Esophagus muscularis mucosa (tissue), 4 donors: ENCODE measurements at regions not wholly inside any gene's neighbourhood (a gene's known extent, or its start where the extent isn't known, plus 50 kb on each side); places are given as distances from the start of the nearest gene placed in this dataset.

Source experiments
- DNase-seq: peaks from one replicate; pipeline ENCODE4 v3.0.0-alpha.2; 2017; ENCODE audit errors: extremely low spot score
- H3K27ac ChIP-seq, 4 donors: fragments of 200-600 bp; sonication (generic); replicated peaks in 1 of 4; 1 replicate in 3 of 4; 2 replicates in 1 of 4; pipeline ENCODE4 v1.5.1; 2016 to 2019; ENCODE audit warnings: mild to moderate bottlenecking in 1 of 4
- H3K27me3 ChIP-seq, 4 donors: fragments of 200-600 bp; sonication (generic); one replicate each; pipeline versions ENCODE4 v1.5.1 to v1.6.0; 2016 to 2019
- H3K36me3 ChIP-seq, 4 donors: fragments of 200-600 bp; sonication (generic); one replicate each; pipeline ENCODE4 v1.5.1; 2016 to 2019
- H3K4me1 ChIP-seq, 4 donors: fragments of 200-600 bp; sonication (generic); one replicate each; pipeline ENCODE4 v1.5.1; 2016 to 2019
- H3K4me3 ChIP-seq, 4 donors: fragments of 200-600 bp; sonication (generic); 1 replicate in 2 of 4; 2 replicates in 2 of 4; pipeline ENCODE4 v1.5.1; 2016 to 2019; ENCODE audit warnings: mild to moderate bottlenecking in 4 of 4, moderate library complexity in 1 of 4
- H3K9me3 ChIP-seq, 4 donors: fragments of 200-600 bp; sonication (generic); 1 replicate in 3 of 4; 2 replicates in 1 of 4; pipeline ENCODE4 v1.5.1; 2016 to 2019
- CTCF ChIP-seq, 3 experiments: fragments of 200-600 bp in 2 of 3; fragments of 450-650 bp in 1 of 3; sonication (generic) in 2 of 3; IDR thresholded peaks; one replicate each; pipeline ENCODE4 v1.5.1; 2017 to 2019; ENCODE audit warnings: antibody characterized with exemption in 3 of 3, mild to moderate bottlenecking in 2 of 3, moderate library complexity in 1 of 3
- EP300 ChIP-seq: sonication (generic); formaldehyde crosslinking; IDR thresholded peaks from one replicate; pipeline ENCODE4 v1.6.1; 2017; ENCODE audit warnings: antibody characterized with exemption
- POLR2A ChIP-seq: fragments of 450-650 bp; IDR thresholded peaks from one replicate; pipeline ENCODE4 v1.6.1; 2017; ENCODE audit warnings: antibody characterized with exemption, moderate library complexity, mild to moderate bottlenecking, low read depth
- POLR2AphosphoS5 ChIP-seq, 2 donors: sonication (generic); formaldehyde crosslinking; IDR thresholded peaks; one replicate each; pipeline ENCODE4 v1.6.1; 2017; ENCODE audit warnings: antibody characterized with exemption in 2 of 2
- WGBS: methylation state at CpG from one replicate; pipeline ENCODE4 v1.1.5; 2018; 5-methylcytosine and 5-hydroxymethylcytosine counted together
- intact Hi-C: fragments of 100-400 bp; cut with DNase I; formaldehyde crosslinking; loops from one replicate; pipeline ENCODE4 v1.15.1; 2023

DNA sequence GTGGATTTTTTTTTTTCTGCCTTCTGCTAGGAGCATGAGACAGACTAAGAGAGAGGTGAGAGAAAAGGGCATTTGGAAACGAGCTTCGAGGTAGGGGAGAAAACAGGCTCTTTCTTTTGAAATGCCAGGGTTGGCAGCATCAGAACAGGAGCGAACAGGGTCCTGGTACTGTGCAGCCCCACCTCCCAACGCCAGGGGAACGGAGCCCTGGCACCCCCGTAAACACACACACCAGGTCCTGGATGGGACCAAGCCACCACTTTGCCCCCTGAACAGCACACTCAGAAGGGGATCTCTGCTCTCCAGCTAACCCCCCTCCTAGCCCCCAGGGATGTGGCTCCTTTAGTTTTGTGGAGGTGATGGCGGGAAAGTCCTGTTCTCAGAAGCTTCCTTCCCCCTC is 127.1 kb downstream of the CTTN start:
- no peak overlapping the region for H3K4me3 ChIP-seq
- 96% methylated on average over 7 of the region's 7 CpGs for WGBS
- H3K27ac ChIP-seq = no peak overlapping the region
- H3K27me3 ChIP-seq = peaks cover 0 to 16% (median 0%) of the 10 kb centered on the region in 4 donors
- H3K9me3 ChIP-seq = no peaks in the 10 kb centered on the region
- intact Hi-C loops = no loop called here
- H3K4me1 ChIP-seq = peaks cover 0 to 5% (median 3%) of the 10 kb centered on the region in 4 donors
- no peak for TF ChIP-seq POLR2A
- TF ChIP-seq EP300 = no peak
- no peak for TF ChIP-seq CTCF (IDR thresholded peaks at IDR 0.05)
- no peak for TF ChIP-seq POLR2AphosphoS5 (IDR thresholded peaks at IDR 0.05)
- H3K36me3 ChIP-seq = no peaks in the 10 kb centered on the region
- no peak for DNase-seq

DNA sequence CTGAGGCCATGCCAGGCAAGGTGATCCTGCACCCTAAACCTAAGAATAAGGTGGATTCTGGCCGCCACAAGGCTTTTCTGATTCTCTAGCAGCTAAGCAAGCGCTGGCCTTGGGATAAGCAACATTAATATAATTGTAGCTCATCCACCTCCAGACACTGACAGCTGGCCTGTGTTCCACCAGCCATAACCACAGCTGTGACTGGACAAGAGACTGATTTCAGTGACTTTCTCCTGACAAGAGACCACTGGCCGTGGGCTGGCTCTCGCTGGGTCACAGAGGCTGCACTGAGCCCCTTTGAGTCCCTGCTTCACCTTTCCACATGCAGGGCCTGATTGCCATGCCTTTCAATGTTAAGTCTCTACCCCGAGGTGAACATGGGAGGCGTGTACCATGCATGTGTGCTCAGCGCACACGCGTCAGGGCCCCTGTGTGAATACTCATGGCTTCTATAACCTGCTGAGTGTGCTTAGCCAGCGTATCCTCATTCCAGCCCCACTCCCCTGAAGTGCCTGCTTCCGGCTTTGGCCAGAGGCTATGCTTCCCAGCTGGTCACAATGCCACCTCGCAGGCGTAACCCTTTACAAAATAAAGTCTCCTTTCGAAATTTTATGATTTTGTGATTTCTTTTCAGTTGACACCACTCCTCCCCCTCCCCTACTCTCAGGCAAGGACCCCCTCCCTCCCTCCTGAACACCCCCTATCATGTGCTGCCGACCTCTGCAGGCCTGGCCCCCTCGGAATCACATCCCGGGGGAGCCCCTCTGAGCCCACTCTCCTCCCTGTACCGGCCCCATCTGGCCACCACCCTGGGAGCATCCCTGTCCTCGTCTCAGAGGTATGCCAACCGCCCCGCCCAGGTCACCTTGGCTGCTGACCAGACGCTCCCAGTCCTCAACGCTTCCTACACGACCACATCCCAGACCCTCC is 128.1 kb downstream of the CTTN start:
- Histone ChIP-seq H3K27ac (no peak overlapping the region), H3K9me3 (no peaks in the 10 kb centered on the region), H3K36me3 (no peaks in the 10 kb centered on the region), H3K4me1 (peaks cover 0 to 5% (median 3%) of the 10 kb centered on the region in 4 donors), H3K27me3 (peaks cover 0 to 16% (median 0%) of the 10 kb centered on the region in 4 donors), H3K4me3 (no peak overlapping the region)
- intact Hi-C loops = no loop called here
- TF ChIP-seq POLR2AphosphoS5 (IDR thresholded peaks at IDR 0.05) (no peak), CTCF (IDR thresholded peaks at IDR 0.05) (no peak), POLR2A (no peak), EP300 (no peak)
- 86% methylated on average over 23 of the region's 24 CpGs for WGBS
- DNase-seq = no peak

GRCh38 chr11:70527046-70527395 is 128.7 kb downstream of the CTTN start:
- 80% methylated on average over 7 of the region's 7 CpGs for WGBS

GRCh38 chr11:70527429-70528045 is 129.2 kb downstream of the CTTN start:
- Histone ChIP-seq H3K27me3 (peaks cover 0 to 9% (median 0%) of the 10 kb centered on the region in 4 donors), H3K4me1 (peaks cover 0 to 5% (median 3%) of the 10 kb centered on the region in 4 donors), H3K27ac (no peak overlapping the region), H3K36me3 (no peaks in the 10 kb centered on the region), H3K9me3 (no peaks in the 10 kb centered on the region), H3K4me3 (no peak overlapping the region)
- intact Hi-C loops = no loop called here
- WGBS = 88% methylated on average over 9 of the region's 10 CpGs
- TF ChIP-seq POLR2AphosphoS5 (IDR thresholded peaks at IDR 0.05) (no peak), POLR2A (no peak), CTCF (IDR thresholded peaks at IDR 0.05) (no peak), EP300 (no peak)
- no peak for DNase-seq

More at GRCh38 chr11:70527046-70527395, 128.7 kb downstream of the CTTN start:
- intact Hi-C loops = no loop called here
- Histone ChIP-seq H3K9me3 (no peaks in the 10 kb centered on the region), H3K36me3 (no peaks in the 10 kb centered on the region), H3K4me3 (no peak overlapping the region), H3K27ac (no peak overlapping the region), H3K4me1 (peaks cover 0 to 5% (median 3%) of the 10 kb centered on the region in 4 donors), H3K27me3 (peaks cover 0 to 15% (median 0%) of the 10 kb centered on the region in 4 donors)
- DNase-seq = no peak
- TF ChIP-seq POLR2AphosphoS5 (IDR thresholded peaks at IDR 0.05) (no peak), EP300 (no peak), CTCF (IDR thresholded peaks at IDR 0.05) (no peak), POLR2A (no peak)
